Heart right ventricle (tissue), 16 donors: ENCODE measurements at regions not wholly inside any gene's neighbourhood (a gene's known extent, or its start where the extent isn't known, plus 50 kb on each side); places are given as distances from the start of the nearest gene placed in this dataset.

Experiments
- ATAC-seq, 8 donors: fragments of 200-7000 bp; cut with Tn5 transposase; one replicate each; pipeline ENCODE4 v1.9.1; 2020; ENCODE audit warnings: mild to moderate bottlenecking in 8 of 8, moderate library complexity in 8 of 8, moderate number of reproducible peaks in 1 of 8
- DNase-seq, 2 donors: peaks; one replicate each; pipeline ENCODE4 v3.0.0-alpha.2; 2020
- H3K27ac ChIP-seq, 10 donors: fragments of 200-600 bp; sonication (generic) in 2 of 10; one replicate each; pipeline versions ENCODE4 v1.5.0 to v1.8.0; 2020 to 2022; ENCODE audit warnings: mild to moderate bottlenecking in 3 of 10
- H3K27me3 ChIP-seq, 7 donors: fragments of 200-600 bp; one replicate each; pipeline ENCODE4 v1.8.0; 2021 to 2022; ENCODE audit warnings: mild to moderate bottlenecking in 2 of 7
- H3K36me3 ChIP-seq, 9 donors: fragments of 200-600 bp; sonication (generic) in 1 of 9; one replicate each; pipeline versions ENCODE4 v1.5.0 to v1.8.0; 2020 to 2022; ENCODE audit warnings: mild to moderate bottlenecking in 2 of 9
- H3K4me1 ChIP-seq, 9 donors: fragments of 200-600 bp; sonication (generic) in 1 of 9; one replicate each; pipeline versions ENCODE4 v1.5.0 to v1.8.0; 2020 to 2022; ENCODE audit warnings: mild to moderate bottlenecking in 4 of 9
- H3K4me3 ChIP-seq, 10 donors: fragments of 200-600 bp; sonication (generic) in 2 of 10; one replicate each; pipeline versions ENCODE4 v1.5.0 to v1.8.0; 2020 to 2022; ENCODE audit warnings: mild to moderate bottlenecking in 7 of 10, moderate library complexity in 2 of 10
- H3K9me3 ChIP-seq, 11 donors: fragments of 200-600 bp in 10 of 11; sonication (generic) in 2 of 11; one replicate each; pipeline versions ENCODE4 v1.5.0 to v1.8.0; 2013 to 2022; ENCODE audit warnings: mild to moderate bottlenecking in 2 of 11, control low read depth in 1 of 11, moderate library complexity in 1 of 11
- WGBS, 2 donors: extraction: QIAGEN DNeasy Blood & Tissue Kit; methylation state at CpG; one replicate each; pipeline ENCODE4 v1.1.7; 2013; ENCODE audit warnings: inconsistent platforms in 1 of 2; 5-methylcytosine and 5-hydroxymethylcytosine counted together
- intact Hi-C, 10 donors: fragments of 100-400 bp; cut with DNase I; formaldehyde crosslinking; loops; one replicate each; pipeline versions ENCODE4 v1.11.1 to v1.14.2; 2022
- TF ChIP-seq, protein P1 (sequence below), 9 donors: fragments of 200-600 bp; sonication (generic) in 2 of 9; IDR thresholded peaks; one replicate each; pipeline versions ENCODE4 v1.5.0 to v1.8.0; 2021 to 2022; ENCODE audit warnings: antibody characterized with exemption in 9 of 9, mild to moderate bottlenecking in 5 of 9, moderate library complexity in 1 of 9
- donor health status: Arrhythmogenic right ventricular cardiomyopathy.
- donor health status: ischemic (EF 13 %, LVEDD 7.1; RV severe dilation, severe dysfunction).
- donor health status: healthy with polysubstance abuse.
- donor health status: DM: no; HTN: yes; CAD: no.
- donor health status: DM: no; HTN: no; CAD: no.
- donor health status: ischemic (EF 25% LVEDD 6.9; RV normal size, moderate dysfunction).
- donor health status: ischemic (EF 25% LVEDD 5.7; RV mildly dilated, moderate dysfunction).
- donor health status: healthy.
- donor health status: DM: yes; HTN: yes; CAD: no.
- donor health status: Ischemic cardiomyopathy.
- donor health status: ischemic (EF 35%, LVEDD 5.7; RV mildly dilated, moderate dysfunction).
- donor health status: nonischemic (EF 11% LVEDD 7.7; RV severe dilation, severe dysfunction).
- donor health status: DM: yes; HTN: yes; CAD: no.
- donor health status: PGD.
- donor health status: ischemic (EF 29% LVEDD 5.4; RV normal size, mild dysfunction).
- donor health status: nonischemic (EF 23%, LVEDD 6.1; RV moderate dilation, normal function).

DNA sequence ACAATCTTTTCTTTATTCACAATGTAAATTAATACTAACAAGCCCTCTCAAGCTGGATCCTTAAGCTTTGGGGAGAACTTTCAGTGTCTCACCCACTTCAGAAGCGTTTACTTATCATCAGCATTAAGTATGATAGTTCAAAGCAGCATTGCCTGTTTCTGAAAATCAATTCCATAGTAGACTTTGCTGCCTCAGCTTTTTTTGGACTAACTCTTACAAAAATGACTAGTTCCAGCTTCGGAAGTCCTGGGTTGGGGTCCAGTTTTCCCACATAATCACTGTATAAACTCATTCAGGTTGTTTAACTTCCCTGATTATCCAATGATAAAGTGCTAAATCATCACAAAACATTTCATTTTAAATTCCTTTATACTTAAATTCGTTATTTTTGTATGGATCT, 114.4 kb downstream of the NR2F2 start:
- WGBS, 2 donors = 71 to 75% methylated on average over 3 of the region's 3 CpGs
- no peak overlapping the region for H3K27ac ChIP-seq
- intact Hi-C loops = no loop called here
- DNase-seq (no peak), ATAC-seq (no peak)
- H3K4me3 ChIP-seq = no peak overlapping the region
- H3K36me3 ChIP-seq = no peaks in the 10 kb centered on the region
- peaks cover 0 to 21% (median 13%) of the 10 kb centered on the region in 7 donors for H3K27me3 ChIP-seq
- no peaks in the 10 kb centered on the region for H3K9me3 ChIP-seq
- TF ChIP-seq, protein P1, sequence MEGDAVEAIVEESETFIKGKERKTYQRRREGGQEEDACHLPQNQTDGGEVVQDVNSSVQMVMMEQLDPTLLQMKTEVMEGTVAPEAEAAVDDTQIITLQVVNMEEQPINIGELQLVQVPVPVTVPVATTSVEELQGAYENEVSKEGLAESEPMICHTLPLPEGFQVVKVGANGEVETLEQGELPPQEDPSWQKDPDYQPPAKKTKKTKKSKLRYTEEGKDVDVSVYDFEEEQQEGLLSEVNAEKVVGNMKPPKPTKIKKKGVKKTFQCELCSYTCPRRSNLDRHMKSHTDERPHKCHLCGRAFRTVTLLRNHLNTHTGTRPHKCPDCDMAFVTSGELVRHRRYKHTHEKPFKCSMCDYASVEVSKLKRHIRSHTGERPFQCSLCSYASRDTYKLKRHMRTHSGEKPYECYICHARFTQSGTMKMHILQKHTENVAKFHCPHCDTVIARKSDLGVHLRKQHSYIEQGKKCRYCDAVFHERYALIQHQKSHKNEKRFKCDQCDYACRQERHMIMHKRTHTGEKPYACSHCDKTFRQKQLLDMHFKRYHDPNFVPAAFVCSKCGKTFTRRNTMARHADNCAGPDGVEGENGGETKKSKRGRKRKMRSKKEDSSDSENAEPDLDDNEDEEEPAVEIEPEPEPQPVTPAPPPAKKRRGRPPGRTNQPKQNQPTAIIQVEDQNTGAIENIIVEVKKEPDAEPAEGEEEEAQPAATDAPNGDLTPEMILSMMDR (IDR thresholded peaks at IDR 0.05) = no peak
- H3K4me1 ChIP-seq = no peaks in the 10 kb centered on the region

DNA sequence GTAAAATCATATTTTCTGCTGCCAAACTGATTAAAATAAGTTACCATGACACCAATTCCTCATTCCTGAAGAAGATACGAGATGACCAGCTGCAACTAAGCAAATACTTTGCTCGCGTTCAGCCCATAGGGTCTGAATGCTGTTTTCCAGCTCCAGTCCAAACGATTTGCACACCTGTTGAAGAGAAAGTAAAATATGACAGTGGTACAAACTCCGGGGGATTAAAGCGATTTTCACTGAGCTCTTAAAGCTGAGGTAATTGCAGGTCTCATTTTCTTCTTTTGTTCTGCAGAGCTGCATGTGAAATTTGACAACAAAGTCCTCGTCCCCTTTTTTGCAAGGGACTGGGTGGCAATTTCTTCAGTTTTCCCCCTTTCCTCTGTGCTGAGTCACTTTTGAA, 118.4 kb downstream of the NR2F2 start:
- intact Hi-C loops = no loop called here
- TF ChIP-seq, protein P1 (IDR thresholded peaks at IDR 0.05) = no peak
- ATAC-seq = no peak
- Histone ChIP-seq H3K4me3 (no peak overlapping the region), H3K27ac (no peak overlapping the region), H3K9me3 (no peaks in the 10 kb centered on the region), H3K36me3 (no peaks in the 10 kb centered on the region), H3K4me1 (no peaks in the 10 kb centered on the region), H3K27me3 (peaks cover 0 to 20% (median 8%) of the 10 kb centered on the region in 7 donors)
- no peak for DNase-seq
- 76 to 84% methylated on average over 7 of the region's 7 CpGs for WGBS, 2 donors

DNA sequence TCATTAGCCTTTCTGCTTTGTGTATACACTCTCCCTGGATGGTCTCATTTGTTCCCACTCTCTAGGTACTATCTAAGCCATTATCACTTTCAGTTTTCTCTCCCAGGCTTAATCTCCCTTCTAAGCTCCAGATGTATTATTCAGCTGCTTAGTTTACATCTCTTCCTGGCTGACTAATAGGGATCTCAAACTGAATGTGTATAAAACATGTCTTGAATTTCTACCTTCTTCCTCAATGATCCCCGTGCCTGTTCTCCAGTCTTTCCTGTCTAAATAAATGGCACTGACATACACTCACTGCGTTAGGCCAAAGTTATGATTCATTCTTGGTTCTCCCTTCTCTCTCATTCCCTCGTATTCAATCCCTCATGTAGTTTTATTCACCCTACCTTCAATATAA, 127.3 kb downstream of the NR2F2 start:
- Histone ChIP-seq H3K27me3 (peaks cover 0 to 29% (median 0%) of the 10 kb centered on the region in 7 donors), H3K4me3 (no peak overlapping the region), H3K9me3 (no peaks in the 10 kb centered on the region), H3K36me3 (no peaks in the 10 kb centered on the region), H3K27ac (no peak overlapping the region), H3K4me1 (no peaks in the 10 kb centered on the region)
- TF ChIP-seq, protein P1 (IDR thresholded peaks at IDR 0.05) = no peak
- no peak for ATAC-seq
- DNase-seq = no peak
- 82 to 83% methylated on average over 3 of the region's 3 CpGs for WGBS, 2 donors
- intact Hi-C loops = no loop called here

DNA sequence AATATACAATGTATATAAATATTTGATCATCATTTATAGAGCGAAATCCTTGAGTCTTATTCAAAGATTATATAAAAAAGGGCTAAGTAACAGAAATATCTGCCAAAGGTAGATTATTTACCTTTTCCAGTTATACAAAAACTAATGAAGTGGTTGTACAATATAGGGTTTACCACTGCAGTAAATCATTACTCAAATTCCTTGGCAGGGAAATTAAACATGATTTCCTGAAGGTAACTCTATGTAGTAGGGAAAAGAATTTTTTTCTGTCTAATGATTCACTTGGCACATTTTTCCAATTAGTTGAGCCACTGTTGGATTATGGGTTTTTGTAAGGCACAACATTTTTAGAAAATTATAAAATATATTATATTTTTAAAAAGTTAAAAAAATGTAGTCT, 129.6 kb downstream of the NR2F2 start:
- no peaks in the 10 kb centered on the region for H3K9me3 ChIP-seq
- ATAC-seq = no peak
- no peak overlapping the region for H3K27ac ChIP-seq
- H3K36me3 ChIP-seq = no peaks in the 10 kb centered on the region
- TF ChIP-seq, protein P1 (IDR thresholded peaks at IDR 0.05) = no peak
- H3K27me3 ChIP-seq = peaks cover 0 to 18% (median 0%) of the 10 kb centered on the region in 7 donors
- H3K4me3 ChIP-seq = no peak overlapping the region
- no peaks in the 10 kb centered on the region for H3K4me1 ChIP-seq
- no peak for DNase-seq
- 81 to 92% methylated on average over 1 of the region's 1 CpG for WGBS, 2 donors
- intact Hi-C loops = no loop called here
